Stimulated activated naive CD8-positive, alpha-beta T cell treated with anti-CD3 and anti-CD28 coated beads, Interleukin-15, Interleukin-2, amounts not matched to agents 100 U/mL and 50 U/mL, for 24 hours (primary cell): ENCODE measurements at regions not wholly inside any gene's neighbourhood (a gene's known extent, or its start where the extent isn't known, plus 50 kb on each side); places are given as distances from the start of the nearest gene placed in this dataset.

Source experiments
- ATAC-seq: fragments of 150-1000 bp; cut with Tn5 transposase; one replicate; pipeline ENCODE4 v1.10.0; 2021
- DNase-seq: peaks from one replicate; pipeline ENCODE4 v3.0.0; 2021

DNA sequence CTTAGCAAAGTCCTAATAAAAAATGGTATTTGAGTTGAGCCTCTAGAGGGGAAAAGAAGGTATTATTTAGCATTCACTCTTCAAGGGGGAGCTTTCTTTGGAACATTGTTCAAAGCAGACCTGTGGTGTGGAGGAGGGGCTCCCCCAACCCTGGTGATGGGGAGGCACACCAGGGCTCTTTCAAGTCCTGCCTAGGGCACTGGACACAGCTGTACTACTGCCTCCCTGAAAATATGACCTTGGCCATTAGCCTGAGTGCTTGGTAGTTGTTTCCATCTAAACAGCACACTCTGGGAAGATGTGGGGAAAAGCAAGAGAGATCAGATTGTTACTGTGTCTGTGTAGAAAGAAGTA, 215.1 kb upstream of the CNR1 start:
- ATAC-seq = no peak
- DNase-seq = no peak

DNA sequence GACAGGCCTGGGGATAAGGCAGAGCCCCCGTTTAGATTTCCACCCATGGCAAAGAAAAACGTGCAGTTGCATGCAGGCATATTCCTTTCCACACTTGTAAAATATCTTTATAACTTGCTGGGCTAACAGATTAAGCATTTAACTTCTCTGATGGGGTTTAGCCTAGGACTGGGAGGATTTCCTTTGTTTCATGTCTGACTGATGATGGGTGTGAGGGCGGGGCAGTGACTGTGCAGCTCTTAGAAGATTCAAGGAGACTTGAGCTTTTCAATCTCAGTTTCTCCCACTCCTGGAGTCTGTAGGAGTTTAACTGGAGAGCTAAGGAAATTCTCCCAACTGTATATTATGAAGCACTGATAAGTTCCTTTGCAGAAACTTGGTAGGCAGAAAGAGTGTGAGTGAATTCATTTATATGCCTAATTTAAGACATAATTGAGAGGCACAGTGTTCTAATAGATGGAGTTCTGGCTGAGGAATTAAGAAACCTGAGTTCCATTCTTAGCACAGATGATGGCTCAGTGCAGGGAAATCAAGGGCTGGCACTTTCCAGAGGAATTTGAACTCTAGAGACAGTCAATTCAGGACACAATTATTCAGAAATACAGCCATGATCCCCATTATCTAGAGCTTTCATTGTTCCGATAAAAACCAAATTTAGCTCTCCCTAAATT, 214.6 kb upstream of the CNR1 start:
- ATAC-seq = no peak
- no peak for DNase-seq

DNA sequence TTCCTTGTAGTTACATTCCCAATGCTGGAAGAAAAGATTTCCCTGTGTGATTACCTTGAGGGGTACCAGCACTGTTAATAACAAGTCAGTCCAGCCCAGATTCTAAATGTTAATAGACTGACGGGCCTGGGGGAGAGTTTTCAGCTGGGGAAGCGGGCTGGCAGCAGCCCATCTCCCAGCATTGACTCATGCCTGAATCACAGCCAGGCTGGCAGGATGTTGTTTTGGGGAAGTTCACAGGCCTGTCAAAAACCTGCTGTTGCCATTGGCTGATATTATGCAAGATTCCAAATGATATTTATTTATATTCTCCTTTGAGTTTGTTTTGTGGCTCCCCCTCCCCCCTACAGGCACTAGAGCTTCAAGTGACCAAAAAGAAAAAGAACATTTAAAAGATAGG, 213.9 kb upstream of the CNR1 start:
- ATAC-seq (no peak), DNase-seq (no peak)

DNA sequence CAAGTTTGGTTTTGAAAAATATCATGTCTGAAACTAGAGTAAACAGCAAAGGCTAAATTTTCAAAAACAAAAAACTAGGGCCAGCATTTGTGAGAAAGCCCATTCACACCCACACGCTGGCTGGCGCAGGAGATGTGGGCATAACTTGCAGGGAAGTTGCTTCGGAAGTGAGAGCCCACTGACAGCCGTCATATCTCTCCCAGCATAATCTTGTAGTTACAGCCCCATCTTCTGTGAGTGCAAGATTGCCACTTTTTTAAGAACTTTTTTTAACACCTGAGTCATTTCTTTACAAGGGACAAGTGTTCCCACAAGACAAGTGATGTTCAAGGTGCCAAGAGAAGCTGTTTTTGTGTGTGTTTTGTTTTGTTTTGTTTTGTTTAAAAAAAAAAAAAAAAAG, 212.5 kb upstream of the CNR1 start:
- DNase-seq = no peak
- no peak for ATAC-seq

DNA sequence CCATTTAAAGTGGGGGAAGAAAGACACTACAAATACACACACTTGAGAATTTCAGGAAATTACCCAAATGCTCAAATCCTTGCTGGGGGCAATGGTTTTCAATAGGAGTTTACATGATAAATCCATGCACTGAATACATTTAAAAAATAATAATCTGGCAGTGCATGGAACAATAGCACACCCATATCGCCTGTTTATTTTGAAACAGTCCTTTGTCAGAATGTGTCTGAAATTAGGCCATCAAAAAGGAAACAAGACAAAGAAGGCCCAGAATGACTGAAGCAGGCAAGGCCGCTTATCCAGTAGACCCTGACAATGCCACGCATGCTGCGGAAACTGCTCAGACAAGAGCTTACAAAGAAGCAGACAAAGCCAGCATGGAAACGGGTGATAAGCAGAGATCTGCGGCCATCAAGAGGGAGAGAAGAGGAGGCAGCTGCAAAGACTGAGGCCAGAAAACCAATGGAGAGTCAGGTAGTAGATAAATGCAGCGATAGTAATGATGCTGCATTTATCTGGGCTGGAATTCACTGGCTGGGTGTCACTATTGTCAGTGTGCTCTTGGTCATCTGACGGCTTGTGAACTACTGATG, 211.9 kb upstream of the CNR1 start:
- ATAC-seq (no peak), DNase-seq (no peak)

DNA sequence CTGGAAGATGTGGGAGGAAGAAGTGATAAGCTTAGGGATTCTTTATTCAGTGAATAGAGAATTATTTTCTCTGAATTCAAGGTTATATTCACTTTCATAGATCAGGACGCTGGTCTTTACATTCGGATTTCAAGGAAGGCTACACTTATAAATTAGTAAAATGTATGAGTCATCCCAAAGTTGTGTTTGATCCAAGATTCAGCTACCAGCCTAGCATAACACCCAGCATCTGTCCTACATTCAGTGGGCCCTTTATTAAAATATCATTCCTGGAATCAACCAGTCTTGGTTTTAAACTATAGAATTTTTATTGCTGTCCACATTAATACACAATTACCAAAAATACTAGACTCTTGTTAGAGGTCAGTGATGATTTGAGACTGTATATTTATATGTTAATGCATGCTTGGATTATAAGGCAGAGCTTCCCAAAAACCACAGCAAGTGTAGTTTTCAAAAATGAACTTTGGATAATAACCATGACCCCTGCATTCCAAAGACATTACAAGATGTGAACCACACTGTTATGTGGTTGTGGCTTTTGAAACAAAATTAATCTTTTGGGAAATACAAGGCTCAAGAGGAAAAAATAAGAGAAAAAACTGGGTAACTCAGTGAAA, 210.7 kb upstream of the CNR1 start:
- ATAC-seq (no peak), DNase-seq (no peak)

DNA sequence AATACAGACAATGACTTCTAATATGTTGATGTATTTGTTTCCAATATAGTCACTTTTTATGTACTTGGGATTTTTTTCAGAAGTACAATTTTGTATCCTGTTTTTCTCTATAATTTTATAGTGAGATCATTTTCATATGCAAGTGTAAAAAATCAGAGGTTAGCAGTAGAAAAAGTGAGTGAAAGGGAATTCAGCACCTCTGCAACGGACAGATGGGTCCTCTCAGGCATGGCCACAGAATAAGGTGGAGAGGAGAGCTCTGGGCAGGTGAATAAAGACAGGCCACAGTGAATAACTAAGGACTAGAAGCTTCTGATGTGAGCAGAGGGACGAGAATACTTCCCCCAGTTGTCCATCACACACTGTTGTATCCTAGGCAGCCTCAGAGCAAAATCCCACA, 210.1 kb upstream of the CNR1 start:
- no peak for ATAC-seq

DNA sequence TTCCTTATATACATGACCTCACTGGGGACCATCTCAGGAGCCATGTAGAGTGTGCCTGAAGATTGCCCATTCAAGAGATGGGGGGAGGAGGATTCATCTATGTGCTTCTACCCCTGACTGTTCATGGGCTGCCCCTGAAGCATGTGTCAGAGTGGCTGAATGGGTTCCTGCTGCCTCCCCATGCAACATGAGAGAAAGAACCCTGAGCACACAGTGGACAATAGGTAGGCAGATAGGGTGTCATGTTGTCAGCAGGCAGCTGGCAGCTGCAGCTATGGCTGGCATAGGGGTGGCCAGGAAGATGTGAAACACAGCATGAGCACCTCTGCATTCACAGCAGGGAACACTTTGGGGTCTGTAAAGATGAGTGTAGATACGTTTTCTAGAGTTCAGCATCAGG, 208.4 kb upstream of the CNR1 start:
- ATAC-seq = no peak
- no peak for DNase-seq

More for the DNA sequence above, 210.1 kb upstream of the CNR1 start:
- DNase-seq = no peak

DNA sequence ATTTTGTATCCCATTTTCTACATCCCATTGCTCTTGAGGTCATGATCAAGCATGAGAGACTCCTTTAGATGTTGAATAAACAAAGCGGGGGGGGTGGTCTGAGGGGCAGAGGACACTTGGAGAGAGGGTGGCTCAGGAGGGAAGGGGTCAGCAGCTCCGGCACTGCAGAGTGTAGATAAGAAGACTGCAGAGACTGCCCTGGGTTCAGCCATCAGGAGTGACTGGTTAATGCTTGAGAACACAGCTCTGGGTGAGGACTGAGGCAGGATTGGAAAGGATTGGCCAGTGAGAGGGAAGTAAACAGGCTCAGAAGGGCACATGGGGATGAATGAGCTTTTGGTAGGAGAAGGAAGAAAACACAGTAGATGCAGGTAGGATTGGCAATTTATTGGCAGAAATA, 205.3 kb upstream of the CNR1 start:
- ATAC-seq = no peak
- DNase-seq = no peak

DNA sequence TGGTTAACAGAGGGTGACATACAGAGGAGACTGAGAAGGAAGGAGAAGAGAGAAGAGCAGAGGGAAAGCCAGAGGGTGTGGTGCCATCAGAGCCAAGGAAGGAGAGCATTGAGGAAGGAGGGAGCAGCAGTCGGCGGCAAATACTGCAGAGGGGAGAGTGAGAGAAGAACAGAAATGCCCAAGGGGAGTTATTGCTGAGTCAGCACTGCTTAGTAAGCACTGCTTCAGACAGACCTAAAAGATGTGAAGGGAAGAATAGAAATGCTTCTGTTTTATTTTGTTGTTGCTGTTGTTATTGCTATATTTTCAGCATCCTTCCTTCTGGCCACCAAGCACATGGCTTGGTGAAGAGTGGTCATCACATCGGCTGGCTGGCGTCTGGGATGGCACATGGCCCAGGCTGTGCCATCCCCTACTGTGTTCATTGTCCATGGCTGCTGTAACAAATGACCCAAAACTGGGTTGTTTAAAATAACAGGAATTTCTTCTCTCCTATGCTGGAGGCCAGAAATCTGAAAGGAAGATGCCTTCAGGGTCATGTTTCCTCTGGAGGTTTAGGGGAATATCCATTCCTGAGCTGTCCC, 204.1 kb upstream of the CNR1 start:
- ATAC-seq = no peak
- DNase-seq = no peak

DNA sequence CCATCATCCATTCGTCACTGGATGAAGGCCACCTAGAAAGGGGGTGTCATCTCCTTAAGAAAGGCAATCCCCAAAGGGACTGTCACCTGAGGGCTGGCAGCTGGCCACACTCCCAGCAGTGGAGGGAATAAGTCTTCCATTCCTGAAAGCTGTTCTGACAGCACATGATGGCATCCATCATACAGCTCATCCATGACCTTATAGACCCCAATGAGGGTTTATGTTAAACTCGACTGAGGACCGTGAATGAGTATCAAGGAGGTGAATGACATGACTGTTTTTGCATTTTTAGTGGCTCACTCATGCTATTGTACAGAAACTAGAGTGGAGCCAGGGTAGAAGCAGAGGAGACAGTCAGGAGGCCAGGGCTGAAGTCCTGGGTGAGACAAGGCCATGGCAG, 203.1 kb upstream of the CNR1 start:
- DNase-seq (no peak), ATAC-seq (no peak)

DNA sequence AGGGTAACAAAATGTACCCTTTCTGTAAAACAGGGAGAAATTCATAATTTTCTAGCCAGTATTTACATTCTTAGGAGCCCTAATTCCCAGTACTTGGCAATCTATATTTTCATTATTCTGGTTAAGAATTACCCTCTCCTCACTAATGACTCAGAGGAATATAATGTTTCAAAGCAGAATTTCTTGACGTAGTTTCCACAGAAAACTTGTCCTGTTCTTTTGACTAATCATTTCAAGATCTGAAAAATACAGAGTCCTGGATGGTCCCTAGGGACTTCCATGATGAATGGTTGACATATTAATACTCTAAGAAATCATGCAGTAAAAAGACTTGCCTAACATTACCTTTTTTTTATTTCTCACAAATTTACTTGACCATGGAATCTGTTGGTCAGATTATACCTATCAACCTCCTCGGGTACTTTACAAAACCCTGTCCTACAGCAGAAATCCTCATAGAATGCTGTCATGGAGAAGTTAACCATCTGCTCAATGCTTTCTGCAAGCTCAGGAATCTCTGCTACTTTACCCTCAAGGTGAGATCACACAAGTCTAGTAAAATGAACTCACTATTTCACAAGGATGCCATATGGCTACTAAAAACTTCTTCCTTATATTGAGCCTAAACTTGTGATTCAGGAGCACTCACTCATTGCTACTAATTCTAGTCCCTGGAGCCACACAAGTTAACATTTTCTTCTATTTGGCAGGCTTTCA, 202.1 kb upstream of the CNR1 start:
- DNase-seq (no peak), ATAC-seq (no peak)

DNA sequence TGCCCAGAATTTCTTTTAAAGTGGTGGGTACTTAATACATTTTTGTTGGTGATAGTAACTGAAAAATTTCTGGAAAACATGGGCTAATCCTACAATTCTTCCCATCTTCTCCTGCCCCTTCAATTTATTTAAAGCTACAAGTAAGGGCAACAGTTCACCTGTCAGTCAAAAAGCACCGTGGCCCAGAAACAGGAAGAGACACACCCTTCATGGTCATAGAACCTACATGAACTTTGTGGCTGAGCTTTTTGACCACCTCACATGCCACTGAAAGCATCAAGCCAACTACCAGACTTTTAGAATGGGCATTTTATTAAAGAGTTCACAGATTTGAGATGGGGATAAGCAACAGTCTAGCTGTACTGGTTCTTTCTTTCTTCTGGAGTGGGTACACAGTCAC, 201.1 kb upstream of the CNR1 start:
- DNase-seq = no peak
- no peak for ATAC-seq

DNA sequence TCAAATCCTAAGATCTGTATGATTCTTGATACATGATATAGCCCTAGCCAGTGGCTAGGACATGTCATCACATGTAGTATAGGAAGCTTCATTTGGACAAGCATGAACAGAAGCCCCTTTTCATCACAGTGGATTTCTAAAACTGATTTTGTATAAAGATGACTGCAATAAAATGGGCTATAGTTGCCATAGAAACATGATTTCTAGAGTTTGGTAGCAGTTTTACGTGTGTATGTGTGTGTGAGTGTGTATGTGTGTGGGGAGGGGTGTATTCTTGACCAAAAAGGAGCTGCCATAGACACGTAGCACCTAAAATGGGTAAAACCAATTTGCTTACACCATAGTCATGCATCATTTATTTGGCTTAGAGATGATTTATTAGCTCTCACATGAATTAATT, 200.5 kb upstream of the CNR1 start:
- ATAC-seq (no peak), DNase-seq (no peak)

DNA sequence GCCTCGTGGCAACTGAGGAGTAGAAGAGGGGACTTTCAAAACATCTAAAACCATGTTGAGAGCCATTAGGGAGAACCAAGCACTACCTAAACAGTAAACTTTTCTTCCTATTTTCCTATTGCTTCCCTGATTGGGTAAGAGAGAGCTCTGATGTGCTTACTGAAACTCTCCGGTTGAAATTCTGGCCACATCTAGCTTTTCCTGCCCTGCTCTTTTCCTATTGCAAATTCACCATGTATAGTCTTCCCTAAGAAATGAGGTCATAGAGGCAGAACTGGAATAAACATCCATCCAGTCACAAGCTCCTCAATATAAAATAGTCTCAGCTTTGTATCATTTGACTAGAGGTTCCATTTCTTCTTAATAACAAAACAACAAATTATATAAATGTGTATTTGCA, 199.5 kb upstream of the CNR1 start:
- ATAC-seq = no peak

DNA sequence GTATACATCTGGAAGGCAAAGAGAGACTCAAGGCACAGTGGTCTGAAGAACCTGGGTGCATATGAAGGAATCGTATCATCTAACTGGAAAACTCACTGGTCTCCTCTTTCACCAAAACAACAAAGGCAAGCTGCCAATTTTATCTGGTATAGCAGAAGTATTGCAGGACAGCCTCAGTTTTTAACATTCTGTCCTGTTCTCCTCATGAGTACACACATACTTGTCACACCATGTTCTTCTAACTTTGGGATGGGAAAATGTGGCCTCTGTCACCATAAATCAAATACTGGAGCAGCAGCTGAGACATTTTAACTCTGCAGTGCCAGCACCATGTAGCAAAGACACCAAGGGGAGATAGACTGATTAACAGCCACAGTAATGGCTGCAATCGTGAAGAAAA, 199.1 kb upstream of the CNR1 start:
- DNase-seq = no peak

More for the DNA sequence above, 199.5 kb upstream of the CNR1 start:
- DNase-seq = no peak

DNA sequence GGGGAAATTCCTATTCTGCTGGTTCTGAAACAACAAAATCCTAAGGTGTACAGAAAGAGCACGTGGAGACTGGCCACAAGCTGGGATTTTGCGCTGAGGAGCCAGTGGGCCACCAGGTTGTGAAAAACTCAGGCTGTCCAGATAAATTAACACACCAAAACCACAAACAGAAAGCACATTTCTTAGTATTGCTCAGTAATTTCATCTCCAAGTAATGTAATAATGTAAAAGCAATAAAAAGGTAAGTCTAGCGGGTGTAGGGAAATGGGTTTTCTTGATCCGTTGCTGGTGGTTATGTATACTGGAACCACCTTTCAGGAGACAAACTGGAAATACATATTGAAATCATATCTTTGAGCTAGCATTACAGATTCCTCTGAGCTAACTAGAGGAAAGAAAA, 195.6 kb upstream of the CNR1 start:
- DNase-seq = no peak
- no peak for ATAC-seq

More for the DNA sequence above, 199.1 kb upstream of the CNR1 start:
- ATAC-seq = no peak

DNA sequence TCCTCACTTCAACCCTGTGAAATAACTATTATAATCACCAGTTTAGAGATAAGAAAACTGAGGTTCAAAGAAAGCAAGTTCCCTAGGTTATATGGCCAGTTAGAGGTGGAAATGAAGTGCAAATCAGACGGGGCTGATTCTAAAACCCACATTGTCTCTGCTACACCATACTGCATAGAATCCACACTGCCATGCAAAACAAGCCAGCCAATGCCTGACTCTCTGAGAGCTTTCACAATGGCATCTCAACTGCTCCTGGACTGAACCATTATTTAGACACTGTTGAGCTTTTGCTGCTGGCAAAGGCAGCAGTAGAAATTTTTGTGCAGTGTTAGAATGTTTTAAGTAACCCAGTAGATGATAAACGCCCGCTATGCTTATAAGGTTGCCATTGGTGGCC, 195.2 kb upstream of the CNR1 start:
- no peak for DNase-seq
- ATAC-seq = no peak

DNA sequence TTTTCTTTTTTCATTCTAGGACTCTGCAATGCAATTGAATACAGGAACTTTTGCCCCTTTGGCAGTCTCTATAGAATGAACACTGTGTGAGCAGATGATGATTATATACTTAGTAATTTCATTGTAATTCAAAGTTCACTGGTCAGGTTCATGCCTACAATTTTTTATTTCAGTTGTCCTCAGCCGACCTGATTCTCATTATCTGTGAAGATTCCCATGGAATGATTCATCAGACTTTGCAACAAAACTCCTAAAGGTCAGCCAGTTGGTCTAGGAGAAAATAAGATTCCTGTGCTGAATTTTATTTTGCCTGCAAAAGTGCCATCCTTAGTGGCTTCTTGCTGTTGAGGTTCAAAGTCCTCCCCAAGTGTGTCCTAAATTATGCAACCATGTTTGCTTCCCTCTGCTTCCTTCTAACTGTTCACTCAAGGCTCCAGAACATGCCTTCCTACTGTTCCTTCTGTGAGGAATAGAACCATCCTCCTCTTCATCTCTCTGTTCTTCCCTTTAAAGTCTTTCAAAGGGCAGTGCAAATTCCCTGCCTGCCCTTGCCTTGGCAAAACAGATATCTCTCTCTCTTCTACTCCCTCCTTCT, 194.2 kb upstream of the CNR1 start:
- ATAC-seq = no peak
- DNase-seq = no peak

DNA sequence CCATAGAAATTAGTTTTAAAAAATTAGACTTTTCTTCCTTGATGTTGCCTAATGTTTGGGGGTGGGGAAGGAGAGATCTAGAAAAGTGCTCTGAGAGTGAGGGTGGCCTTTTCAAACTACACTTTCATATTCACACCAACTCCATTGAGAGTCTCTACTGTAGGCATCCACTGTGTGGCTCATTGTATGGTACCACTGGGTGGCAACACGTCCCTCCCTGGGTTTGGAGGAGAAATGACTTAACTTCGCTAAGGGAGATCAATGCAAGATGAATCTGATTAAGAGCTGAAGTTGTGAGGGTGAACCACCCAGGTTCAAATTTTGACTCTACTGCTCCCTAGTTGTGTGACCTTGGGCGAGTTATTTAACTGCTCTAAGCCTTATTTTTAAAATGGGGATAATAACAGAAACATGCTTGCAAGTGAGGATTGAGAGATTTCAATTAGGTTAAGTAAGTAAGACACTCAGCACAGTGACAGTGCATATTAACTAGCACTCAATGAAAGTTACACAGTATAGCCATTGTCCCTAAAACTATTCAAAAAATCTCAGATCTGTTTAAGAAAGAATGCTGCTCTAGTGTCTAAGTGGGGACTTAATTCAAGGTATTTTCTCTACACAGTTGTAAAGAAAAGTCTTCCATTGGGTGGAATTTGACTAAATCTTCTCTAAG, 193.5 kb upstream of the CNR1 start:
- ATAC-seq (no peak), DNase-seq (no peak)

DNA sequence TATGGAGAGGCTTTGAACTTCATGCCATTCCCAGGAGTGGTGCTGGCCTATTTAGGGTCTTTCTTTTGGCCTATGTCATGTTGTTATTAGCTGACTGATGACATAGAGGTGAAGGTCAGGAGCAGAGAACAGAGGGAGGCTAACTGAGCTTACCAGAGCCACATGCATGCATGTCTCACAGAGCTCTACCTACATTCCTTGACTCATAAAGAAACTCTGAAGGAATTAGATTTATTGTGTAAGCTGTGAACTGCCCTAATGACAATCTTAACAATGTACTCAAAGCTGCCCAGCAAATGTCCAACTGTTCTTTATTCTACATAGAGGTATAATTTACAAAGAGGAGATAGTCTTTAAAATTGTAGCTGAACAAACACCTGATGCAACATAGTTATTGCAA, 192.7 kb upstream of the CNR1 start:
- no peak for ATAC-seq
- no peak for DNase-seq

DNA sequence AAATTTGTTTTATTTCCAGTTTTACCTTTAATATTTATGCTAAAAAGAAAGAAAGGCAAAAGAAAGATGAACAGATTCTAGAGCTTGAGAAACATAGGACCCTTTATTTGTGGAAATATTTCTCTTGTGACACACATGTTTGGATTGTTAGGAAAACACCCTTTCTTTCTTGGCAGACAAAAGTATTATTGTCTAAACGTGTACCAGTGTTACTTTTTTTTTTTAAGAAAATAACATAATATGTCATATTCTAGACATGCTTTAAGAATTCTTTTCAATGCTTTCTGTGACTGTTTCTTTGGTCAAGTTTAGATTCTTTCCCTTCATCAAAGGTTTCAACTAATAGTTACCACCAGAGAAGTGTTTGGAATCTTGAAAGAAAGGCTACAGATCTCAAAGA, 183.4 kb upstream of the CNR1 start:
- no peak for DNase-seq
- no peak for ATAC-seq
